HG03457 (cell line): ENCODE measurements at regions not wholly inside any gene's neighbourhood (a gene's known extent, or its start where the extent isn't known, plus 50 kb on each side); places are given as distances from the start of the nearest gene placed in this dataset.
"Not testable (repeated sequence)": the region's sequence is repeated elsewhere in the genome, so short reads cannot be mapped to it uniquely, and the experiment has no call there.

Experiments
- ATAC-seq: cut with Tn5 transposase; IDR thresholded peaks from one replicate; pipeline ENCODE4 v1.9.1; 2021; ENCODE audit warnings: moderate number of reproducible peaks; ENCODE audit not compliant: unreplicated experiment

DNA sequence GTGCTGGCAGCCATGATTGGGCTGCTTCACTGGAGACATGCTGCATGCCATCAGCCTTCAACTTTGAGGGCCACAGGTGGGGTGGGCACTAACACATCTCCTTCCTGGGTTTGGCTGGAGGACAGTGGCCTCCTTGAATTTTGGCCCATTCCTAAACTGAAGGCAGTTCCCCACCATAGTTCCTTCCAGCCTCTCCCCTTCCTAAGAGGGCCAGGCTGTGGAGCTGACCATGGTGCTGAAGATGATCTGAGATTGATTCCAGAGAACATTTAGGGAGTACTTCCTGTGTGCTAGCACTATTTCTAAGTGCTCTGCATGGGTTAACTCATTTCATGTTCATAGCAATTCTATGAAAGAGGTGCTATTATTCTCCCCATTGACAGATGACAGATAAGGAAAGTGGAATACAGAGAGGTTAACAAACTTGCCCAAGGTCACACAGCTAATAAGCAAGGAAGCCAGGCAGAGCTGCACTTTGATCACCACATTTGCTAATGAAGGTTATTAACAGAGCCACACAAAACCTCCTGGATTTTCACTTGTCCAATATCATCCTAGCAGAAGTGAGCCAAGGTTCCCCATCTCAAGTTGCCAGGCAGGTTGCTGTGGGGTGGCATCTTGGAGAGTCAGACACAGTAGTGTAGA lies 175.3 kb downstream of the ZIC5 start:
- no peak for ATAC-seq

DNA sequence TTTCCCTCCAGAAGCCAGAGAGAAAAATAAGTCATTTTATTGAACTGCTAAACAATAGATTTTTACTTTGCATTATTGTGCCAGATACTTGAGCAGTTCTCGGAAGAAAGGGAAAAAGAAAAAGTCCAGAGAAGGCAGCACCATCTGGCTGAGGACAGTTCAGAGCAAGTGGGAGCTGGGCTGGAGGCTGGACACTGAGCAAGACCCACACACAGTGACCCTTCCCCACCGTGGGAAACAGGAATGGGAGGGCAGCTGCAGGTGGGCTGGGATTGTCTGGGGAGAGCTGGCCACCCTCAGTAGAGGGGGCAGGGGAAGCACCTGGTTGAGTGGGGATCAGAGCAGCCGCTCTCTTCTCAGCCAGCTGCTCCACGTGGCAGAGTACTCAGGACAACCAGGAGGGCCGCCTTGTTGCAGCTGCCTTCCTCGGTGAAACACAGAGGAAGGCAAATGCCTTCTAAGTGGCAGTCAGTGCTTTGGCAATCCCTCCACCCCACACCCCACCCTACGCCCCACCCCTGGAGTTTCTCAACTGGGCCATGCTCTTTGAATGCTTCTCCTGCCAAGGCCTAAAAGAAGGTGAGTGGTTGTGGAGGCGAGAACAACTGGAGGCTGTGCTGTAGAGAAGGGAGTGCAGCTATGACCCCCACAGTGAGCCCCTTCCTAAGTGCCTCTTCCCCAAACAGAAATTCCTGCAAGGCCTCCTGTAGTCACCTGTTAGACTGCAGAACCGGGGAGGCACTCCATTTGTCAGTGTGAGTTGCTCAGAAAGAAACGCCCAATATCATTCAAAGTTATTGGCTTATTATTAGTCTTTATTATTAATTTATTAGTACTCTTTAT lies 179.3 kb downstream of the ZIC5 start:
- no peak for ATAC-seq

DNA sequence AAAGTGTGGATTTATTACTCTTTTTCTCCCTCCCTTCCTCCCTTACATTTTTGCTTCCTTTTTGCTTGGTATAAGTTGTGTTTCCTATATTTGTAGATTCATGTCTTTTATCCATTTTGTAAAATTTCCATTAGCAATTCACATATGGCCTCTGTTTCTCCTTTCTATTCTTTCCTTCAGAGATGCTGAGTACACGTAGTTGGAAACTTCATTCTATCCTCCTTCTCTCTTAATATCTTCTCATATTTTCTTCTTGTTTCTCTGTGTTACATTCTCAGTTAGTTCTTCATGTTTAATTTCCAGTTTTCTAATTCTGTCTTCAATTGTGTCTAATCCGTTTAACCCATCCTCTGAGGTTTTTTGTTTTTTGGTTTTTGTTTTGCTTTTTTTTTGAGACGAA lies 188.9 kb downstream of the ZIC5 start:
- no peak for ATAC-seq

DNA sequence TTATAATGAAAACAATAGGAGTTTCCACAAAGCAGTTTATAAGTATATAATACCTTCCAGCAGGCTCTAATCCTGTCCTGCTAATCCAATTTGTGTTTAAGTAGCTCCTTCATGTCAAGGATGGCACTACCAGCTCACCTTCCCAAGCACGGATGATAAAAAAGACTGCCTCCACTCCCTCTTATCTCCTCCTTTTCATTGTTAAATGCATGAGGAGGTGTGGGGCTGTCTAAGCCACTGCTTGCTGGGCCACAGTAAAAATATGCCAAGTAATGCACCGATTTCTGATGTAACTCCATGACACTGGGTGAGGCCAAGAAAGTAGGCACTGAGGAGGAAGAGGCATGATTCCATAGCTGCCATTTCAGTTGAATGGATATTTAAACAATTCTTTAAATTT lies 193.1 kb downstream of the ZIC5 start:
- ATAC-seq, result no peak

DNA sequence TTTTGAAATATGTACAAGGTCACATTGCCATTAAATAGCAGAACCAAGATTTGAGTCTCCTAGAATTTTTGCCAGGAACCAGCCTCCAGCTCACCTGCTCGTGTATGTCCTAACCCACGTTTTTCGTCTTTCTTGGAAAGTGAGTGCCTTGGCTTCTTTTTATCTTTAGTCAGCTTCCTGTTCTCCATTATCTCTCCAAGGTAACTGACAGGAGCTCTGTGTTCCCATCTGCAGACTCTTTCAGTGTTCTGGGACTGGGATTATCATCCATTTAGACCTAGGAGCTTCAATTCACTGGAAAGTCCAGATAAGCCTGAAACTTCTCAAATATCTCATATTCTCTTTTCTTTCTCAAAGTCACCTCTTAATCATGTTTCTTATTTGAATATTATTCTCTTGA lies 193.7 kb downstream of the ZIC5 start:
- no peak for ATAC-seq

DNA sequence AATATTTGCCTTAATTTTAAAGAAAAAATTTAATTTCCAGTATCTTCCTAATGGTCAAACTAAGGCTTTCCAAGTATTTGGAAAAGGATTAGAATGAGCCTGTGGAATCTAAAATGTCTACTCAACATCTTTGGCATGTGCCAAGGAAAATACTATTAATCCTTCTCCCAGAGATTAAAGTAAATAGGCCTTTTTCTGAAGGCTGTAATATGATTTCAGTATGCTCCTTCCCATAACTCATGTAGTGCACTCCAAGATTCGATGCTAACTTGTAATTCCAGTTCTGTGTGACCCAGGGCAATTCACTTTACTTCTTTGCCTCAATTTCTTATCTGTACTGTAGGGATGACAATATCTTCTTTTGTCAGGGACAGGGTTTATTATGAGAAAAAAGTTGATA lies 196.9 kb downstream of the ZIC5 start:
- ATAC-seq, result no peak

DNA sequence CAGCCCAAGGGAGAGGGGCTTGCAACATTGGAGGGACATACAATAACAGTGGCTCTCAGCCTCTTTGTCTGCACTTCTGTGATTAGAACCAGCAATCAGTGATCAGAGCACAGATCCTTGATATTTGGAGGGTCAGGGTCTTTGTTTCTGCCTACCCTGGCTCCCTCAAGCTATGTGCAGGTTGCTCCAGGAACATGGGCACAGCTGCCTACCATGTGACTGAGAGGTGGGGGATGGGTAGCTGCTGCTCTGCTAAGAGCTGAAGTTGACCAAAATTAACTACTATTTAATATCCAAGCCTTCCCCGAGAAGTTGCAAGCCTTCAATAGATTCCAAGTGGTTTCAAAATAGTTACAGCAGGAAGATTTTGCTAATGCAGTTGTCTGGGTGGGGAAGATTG lies 202.6 kb downstream of the ZIC5 start:
- no peak for ATAC-seq

DNA sequence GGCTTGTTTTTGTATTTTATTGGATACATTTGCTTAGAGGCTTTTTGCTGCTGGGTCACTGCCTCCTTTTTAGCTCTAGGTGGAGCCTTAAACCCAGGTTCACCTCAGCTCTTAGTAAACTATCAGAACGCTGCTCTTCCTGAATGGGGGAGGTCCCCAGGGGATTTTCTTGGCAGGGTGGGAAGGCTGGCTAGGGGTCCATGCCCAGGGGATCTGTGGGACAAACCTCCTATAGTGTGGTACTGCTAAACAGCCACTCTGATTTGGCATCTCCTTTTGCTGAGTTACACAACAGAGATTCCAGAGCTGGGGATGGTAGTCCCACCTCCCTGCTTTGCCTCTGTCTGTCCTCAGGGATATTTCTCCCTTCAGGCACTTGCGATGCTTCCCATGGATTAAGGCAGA lies 204.9 kb downstream of the ZIC5 start:
- no peak for ATAC-seq

DNA sequence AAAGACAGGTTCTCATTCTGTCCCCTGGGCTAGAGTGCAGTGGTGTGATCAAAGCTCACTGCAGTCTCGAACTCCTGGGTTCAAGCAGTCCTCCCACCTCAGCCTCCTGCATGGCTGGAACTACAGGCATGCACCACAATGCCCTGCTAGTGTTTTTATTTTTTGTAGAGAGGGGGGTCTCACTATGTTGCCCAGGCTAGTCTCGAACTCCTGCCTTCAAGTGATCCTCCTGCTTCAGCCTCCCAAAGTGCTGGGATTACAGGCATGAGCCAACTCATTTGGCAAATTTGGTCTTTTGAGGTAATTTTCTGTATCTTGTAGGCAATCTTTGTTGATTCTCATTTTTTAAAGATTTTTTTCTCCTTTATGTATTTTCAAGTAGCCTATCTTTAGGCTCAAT lies 205.7 kb downstream of the ZIC5 start:
- ATAC-seq, result no peak

DNA sequence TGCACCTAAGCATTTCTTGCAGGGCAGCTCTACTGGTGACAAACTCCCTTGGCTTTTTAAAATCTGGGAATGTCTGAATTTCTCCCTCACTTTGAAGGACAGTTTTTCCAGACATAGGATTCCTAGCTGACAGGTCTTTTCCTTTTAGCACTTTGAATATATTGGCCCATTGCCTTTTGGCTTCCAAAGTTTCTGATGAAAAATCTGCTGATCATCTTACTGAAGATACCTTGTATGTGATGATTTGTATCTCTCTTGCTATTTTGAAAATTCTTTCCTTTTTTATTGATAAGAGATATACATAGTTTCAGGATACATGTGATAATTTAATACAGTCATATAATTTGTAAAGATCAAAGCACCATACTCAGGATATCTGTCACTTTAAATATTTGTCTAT lies 211.1 kb downstream of the ZIC5 start:
- no peak for ATAC-seq

DNA sequence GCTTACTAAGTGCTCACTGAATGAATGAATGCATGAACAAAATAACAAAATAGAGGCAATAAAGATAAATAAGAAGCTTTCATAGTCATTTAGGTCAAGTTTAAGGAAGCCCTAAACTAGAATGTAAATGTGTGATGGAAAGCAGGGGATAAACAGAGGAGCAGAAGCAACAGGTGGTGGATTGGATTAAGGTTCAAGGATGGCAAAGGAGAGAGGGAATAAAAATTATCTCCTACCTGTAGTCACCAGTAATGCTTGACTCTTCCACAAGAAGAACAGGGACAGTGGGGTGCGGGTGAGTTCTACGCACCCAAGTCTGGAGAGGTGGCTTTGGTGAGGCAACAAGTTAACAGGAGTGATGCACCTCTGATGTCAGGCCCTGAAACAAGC lies 212.4 kb downstream of the ZIC5 start:
- ATAC-seq, result no peak

DNA sequence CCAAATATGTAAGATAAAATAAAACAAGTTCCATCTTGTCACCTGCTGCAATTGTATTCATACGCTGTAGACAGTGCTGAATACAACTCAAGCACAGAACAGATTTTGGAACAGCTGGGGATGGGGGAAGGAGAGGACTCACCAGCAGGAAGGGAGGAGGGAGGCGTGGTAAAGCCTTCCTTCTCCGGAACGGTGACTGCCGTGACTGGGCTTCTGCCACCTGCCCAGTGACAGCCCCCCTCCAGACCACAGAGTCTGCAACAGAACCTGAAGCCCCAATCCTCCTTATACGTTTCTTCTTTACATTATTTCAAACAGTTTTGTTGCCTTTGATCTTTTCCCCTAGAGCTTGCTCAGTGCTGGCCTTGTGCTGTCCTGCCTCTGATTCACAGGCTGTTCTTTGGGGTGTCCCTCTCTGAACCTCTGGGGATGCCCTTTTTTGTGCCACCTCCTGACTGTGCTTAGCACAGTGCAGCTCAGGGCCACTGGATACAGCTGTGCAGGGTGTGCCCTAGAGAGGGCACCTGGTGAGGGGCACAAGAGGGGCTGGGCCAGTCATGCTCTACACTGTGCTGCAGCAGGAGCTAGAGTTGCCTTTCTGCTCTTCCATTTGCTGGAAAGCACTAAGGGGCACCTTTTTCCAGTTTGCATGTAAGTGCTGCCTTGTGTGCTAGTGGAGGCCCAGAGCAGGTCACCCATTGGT lies 213.0 kb downstream of the ZIC5 start:
- ATAC-seq, result no peak

DNA sequence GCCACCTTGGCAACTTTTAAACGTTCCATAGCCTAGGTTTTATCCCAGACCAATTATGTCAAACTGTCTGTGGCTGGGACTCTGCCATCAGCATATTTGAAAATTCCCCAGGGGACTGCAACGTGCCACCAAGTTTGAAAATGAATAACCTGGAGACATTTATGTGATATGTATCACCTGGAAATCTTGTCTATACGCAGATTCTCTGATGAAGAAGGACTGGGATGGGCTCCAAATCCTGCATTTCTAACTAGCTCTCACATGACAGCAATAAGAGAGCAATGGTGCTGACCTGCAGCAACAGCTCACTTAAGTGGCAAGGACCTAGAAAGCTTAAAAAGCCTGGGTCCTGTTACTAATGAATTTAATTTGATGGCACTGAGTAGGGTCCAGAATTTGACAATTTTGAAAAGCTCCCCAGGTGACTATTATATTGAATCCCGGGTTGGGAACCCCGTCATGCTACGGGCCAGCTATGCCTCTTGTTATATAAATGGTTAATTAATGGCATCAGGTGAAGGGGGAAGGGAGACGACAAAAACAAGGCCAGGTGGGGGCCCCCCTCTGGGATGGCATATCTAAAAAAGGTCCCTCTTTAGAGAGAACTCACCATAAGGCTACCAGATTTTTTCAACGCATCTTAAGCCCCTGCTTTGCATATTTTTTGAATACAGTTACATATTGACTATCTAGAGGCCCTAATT lies 213.7 kb downstream of the ZIC5 start:
- ATAC-seq, result no peak

DNA sequence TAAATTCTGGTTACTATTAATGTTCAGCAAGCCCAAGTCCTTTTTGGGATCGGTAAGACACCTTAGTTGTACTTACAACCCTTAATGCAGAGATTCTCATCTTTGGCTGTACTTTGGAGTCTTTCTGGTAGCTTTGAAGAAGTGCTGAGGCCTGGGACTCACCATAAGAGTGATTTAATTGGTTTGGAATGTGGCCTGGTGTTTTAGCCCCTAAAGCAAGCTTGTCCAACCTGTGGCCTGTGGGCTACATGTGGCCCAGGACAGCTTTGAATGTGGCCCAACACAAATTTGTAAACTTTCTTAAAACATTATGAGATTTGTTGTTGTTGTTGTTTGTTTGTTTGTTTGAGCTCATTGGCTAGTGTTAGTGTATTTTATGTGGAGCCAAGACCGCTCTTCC lies 215.3 kb downstream of the ZIC5 start:
- ATAC-seq, result no peak

DNA sequence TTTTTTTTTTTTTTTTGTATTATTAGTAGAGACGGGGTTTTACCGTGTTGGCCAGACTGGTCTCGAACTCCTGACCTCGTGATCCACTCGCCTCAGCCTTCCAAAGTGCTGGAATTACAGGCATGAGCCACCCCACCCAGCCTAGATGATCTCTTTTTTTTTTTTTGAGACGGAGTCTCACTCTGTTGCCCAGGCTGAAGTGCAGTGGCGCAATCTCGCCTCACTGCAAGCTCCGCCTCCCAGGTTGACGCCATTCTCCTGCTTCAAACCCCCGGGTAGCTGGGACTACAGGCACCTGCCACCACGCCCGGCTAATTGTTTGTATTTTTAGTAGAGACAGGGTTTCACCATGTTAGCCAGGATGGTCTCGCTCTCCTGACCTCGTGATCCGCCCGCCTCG lies 216.8 kb downstream of the ZIC5 start:
- ATAC-seq, result not testable (repeated sequence)

DNA sequence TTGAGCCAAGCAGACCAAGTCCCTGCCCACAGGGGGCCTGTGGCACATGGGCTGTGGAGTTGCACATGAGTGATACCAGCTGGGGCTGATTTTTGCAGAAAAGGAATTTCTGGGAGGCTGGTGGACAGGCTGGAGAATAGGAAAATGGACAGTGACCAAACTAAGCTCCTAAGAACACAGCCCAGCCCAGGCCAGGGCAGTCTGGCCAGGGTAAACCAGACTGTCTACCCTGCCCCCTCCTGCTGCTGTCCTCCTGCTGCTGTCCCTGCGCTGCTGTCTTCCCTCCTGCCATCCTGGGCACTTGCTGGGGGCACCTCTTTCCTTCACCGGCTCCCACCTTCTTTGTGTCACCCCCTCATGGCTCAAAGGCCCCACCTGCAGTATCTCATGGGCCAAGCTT lies 219.2 kb downstream of the ZIC5 start:
- ATAC-seq, result no peak

DNA sequence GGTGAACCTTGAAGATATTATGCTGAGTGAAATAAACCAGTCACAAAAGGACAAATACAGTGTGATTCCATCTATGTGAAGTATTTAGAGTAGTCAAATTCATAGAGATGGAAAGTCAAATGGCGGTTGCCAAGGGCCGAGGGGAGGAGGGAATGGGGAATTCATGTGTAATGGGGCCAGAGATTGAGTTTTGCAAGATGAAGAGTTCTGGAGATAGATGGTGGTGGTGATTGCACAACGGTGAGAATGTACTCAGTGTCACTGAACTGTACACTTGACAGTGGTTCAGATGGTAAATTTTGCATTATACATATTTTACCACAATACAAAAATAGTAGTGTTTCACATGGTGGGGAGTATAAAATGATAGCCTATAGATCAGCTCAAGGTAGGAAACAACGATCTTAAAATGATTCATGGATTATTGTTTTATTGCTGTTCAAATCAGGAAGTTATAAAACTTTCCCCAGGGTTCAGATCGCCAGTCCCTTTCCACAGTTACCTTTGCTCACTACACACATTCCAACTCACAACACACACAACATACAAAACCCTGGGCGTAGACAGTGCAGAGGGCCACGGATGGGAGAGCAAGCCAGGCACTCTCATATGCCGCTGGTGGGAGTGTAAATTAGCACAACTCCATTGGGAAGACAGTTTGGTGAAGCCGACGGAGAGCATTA lies 219.9 kb downstream of the ZIC5 start:
- no peak for ATAC-seq

DNA sequence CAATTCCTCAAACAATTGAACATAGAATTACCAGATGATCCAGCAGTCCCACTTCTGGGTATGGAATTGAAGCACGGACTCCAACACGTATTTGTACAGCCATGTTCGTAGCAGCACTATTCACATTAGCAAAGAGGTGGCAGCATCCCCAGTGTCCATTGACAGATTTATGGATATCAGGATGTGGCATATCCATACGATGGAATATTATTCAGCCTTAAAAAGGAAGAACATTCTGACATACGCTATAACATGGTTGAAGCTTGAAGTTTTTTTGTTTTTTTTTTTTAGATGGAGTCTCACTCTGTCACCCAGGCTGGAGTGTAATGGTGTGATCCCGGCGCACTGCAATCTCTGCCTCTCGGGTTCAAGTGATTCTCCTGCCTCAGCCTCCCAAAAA lies 220.6 kb downstream of the ZIC5 start:
- no peak for ATAC-seq

DNA sequence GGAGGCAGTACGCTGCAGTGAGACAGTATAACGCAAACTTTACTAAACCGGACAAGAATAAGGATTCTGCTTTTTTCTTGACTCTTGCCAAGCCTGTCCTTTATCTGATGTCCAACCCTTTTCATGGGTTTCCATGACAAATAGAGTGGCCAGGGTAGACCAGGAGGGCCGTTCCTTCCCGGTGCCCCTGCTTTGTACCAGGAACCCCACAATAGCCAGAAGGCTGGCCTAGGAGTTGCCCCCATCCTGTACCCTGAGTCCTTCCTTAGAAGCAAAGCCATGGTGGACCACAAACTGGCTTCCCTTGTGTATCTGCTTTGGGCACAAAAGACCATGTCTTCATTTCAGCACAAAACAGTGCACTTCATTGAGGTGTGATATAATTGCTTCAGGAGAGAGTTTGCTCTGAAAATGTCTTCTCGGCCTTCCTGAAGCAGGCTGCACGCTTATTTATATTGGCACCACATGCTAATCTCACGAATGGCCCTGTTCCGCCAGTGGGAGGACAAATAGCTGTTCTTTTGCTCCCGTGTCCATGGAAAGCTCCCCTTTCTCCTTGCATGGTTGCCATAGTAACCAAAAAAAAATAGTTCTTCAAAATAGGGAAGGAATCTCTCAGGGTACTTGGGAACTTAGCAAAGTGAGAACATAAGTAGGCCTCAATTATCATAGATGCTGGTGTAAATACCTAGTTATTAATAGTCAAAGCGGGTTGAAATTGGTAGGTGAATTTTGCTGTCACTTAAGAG lies 222.1 kb downstream of the ZIC5 start:
- no peak for ATAC-seq

DNA sequence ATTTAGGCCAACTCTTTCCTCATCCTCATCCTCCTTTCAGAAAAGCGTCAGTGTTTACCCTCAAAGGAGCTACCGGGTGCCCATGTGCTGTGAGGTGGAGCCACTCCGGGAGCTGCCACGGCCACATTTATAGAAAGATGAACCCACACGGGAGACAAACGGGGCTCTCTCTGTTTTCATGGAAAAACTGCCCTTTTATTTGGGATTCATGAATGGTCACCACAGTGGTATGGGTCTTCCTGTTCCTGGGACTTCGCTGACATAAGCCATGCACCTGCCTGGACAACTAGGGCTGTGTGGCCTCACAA lies 224.2 kb downstream of the ZIC5 start:
- no peak for ATAC-seq
